Endodermal cell (in vitro differentiated cells): ENCODE measurements at regions not wholly inside any gene's neighbourhood (a gene's known extent, or its start where the extent isn't known, plus 50 kb on each side); places are given as distances from the start of the nearest gene placed in this dataset.

Experiments used
- DNase-seq: peaks from one replicate; pipeline ENCODE4 v3.0.0-alpha.2; 2017
- H3K27ac ChIP-seq: 2 replicates; pipeline ENCODE4 v1.5.1; 2013; ENCODE audit warnings: mild to moderate bottlenecking, low read depth, low read length, moderate library complexity
- H3K27me3 ChIP-seq: 2 replicates; pipeline ENCODE4 v1.6.1; 2013; ENCODE audit warnings: mild to moderate bottlenecking, low read length, moderate library complexity; ENCODE audit not compliant: insufficient read depth, control insufficient read depth, poor library complexity, severe bottlenecking
- H3K36me3 ChIP-seq: 2 replicates; pipeline ENCODE4 v1.7.0; 2013; ENCODE audit warnings: mild to moderate bottlenecking, low read length, moderate library complexity; ENCODE audit not compliant: control insufficient read depth, insufficient read depth
- H3K4me1 ChIP-seq: one replicate; pipeline ENCODE4 v1.7.0; 2013; ENCODE audit warnings: low read length; ENCODE audit not compliant: control insufficient read depth, insufficient read depth
- H3K4me3 ChIP-seq: 2 replicates; pipeline ENCODE4 v1.5.1; 2013; ENCODE audit warnings: mild to moderate bottlenecking, low read length, moderate library complexity
- H3K9ac ChIP-seq: 2 replicates; pipeline ENCODE4 v1.6.1; 2013; ENCODE audit warnings: mild to moderate bottlenecking, low read length, moderate library complexity; ENCODE audit not compliant: poor library complexity, severe bottlenecking; ENCODE audit errors: extremely low read depth
- H3K9me3 ChIP-seq: 2 replicates; pipeline ENCODE4 v1.6.1; 2013; ENCODE audit warnings: mild to moderate bottlenecking, low read length, moderate library complexity; ENCODE audit not compliant: control insufficient read depth
- H3K27ac Mint-ChIP-seq: 2 replicates; pipeline ENCODE4 v1.8.0; 2020; ENCODE audit warnings: mixed read lengths
- H3K27me3 Mint-ChIP-seq: 2 replicates; pipeline ENCODE4 v1.8.0; 2021; ENCODE audit warnings: mild to moderate bottlenecking, mixed read lengths; ENCODE audit not compliant: insufficient read depth
- H3K36me3 Mint-ChIP-seq: 2 replicates; pipeline ENCODE4 v1.8.0; 2020; ENCODE audit warnings: low read depth, mixed read lengths
- H3K4me1 Mint-ChIP-seq: 2 replicates; pipeline ENCODE4 v1.8.0; 2020; ENCODE audit warnings: mixed read lengths
- H3K4me3 Mint-ChIP-seq: 2 replicates; pipeline ENCODE4 v1.8.0; 2020; ENCODE audit warnings: mild to moderate bottlenecking, moderate library complexity, mixed read lengths
- H3K9me3 Mint-ChIP-seq: 2 replicates; pipeline ENCODE4 v1.8.0; 2020; ENCODE audit warnings: mild to moderate bottlenecking, mixed read lengths
- WGBS, 2 experiments: methylation state at CpG; one replicate each; pipeline versions ENCODE4 v1.1.5 to v1.1.7; 2013; ENCODE audit warnings: missing lambda C conversion rate in 2 of 2, mixed read lengths in 1 of 2; ENCODE audit not compliant: insufficient coverage in 1 of 2, insufficient read length in 1 of 2; 5-methylcytosine and 5-hydroxymethylcytosine counted together
- TF ChIP-seq, protein P1 (sequence below): fragments of 200-600 bp; sonication (generic); conservative IDR thresholded peaks from 2 replicates; pipeline ENCODE4 v1.5.0; 2021; ENCODE audit warnings: antibody characterized with exemption, mild to moderate bottlenecking

GRCh38 chr11:23353611-23354010, 493.3 kb upstream of the CCDC179 start:
- H3K4me1 Mint-ChIP-seq: no peaks in the 10 kb centered on the region
- Histone ChIP-seq H3K27ac (no peak overlapping the region), H3K9me3 (no peaks in the 10 kb centered on the region), H3K36me3 (no peaks in the 10 kb centered on the region), H3K4me1 (no peaks in the 10 kb centered on the region), H3K4me3 (no peak overlapping the region), H3K9ac (no peak overlapping the region), H3K27me3 (no peaks in the 10 kb centered on the region)
- TF ChIP-seq, protein P1, sequence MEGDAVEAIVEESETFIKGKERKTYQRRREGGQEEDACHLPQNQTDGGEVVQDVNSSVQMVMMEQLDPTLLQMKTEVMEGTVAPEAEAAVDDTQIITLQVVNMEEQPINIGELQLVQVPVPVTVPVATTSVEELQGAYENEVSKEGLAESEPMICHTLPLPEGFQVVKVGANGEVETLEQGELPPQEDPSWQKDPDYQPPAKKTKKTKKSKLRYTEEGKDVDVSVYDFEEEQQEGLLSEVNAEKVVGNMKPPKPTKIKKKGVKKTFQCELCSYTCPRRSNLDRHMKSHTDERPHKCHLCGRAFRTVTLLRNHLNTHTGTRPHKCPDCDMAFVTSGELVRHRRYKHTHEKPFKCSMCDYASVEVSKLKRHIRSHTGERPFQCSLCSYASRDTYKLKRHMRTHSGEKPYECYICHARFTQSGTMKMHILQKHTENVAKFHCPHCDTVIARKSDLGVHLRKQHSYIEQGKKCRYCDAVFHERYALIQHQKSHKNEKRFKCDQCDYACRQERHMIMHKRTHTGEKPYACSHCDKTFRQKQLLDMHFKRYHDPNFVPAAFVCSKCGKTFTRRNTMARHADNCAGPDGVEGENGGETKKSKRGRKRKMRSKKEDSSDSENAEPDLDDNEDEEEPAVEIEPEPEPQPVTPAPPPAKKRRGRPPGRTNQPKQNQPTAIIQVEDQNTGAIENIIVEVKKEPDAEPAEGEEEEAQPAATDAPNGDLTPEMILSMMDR: no peak
- WGBS, 2 experiments: 87% methylated on average over 2 of the region's 2 CpGs; no CpG with 5 or more reads in 1 of the 2 experiments
- H3K27me3 Mint-ChIP-seq: no peaks in the 10 kb centered on the region
- H3K27ac Mint-ChIP-seq: no peak overlapping the region
- H3K36me3 Mint-ChIP-seq: no peaks in the 10 kb centered on the region
- H3K9me3 Mint-ChIP-seq: no peaks in the 10 kb centered on the region
- DNase-seq: no peak
- H3K4me3 Mint-ChIP-seq: no peak overlapping the region

DNA sequence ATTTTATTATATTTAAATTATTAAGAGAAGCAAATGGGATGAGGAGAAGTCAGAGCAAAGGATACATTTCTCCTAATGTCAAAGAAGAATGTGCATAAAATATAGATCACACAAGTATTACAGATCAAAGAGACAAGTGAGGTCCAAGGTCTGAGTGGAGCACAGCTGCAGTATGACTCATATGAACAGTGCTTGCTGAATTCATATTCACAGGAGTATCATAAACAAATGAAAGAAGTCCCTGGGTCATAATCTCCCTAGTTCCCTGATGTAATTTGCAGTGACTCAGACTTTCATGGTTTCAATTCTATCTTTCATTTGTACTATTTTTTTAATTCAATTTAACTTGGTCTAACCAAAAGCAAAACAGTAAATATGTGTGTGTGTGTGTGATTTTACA, 499.0 kb upstream of the CCDC179 start:
- Histone ChIP-seq H3K36me3 (no peaks in the 10 kb centered on the region), H3K9ac (no peak overlapping the region), H3K4me3 (no peak overlapping the region), H3K27me3 (no peaks in the 10 kb centered on the region), H3K27ac (no peak overlapping the region), H3K4me1 (no peaks in the 10 kb centered on the region), H3K9me3 (no peaks in the 10 kb centered on the region)
- Mint-ChIP-seq H3K4me1 (no peaks in the 10 kb centered on the region), H3K27me3 (no peaks in the 10 kb centered on the region), H3K27ac (no peak overlapping the region), H3K36me3 (no peaks in the 10 kb centered on the region), H3K9me3 (no peaks in the 10 kb centered on the region), H3K4me3 (no peak overlapping the region)
- no peak for DNase-seq
- TF ChIP-seq, protein P1: no peak

DNA sequence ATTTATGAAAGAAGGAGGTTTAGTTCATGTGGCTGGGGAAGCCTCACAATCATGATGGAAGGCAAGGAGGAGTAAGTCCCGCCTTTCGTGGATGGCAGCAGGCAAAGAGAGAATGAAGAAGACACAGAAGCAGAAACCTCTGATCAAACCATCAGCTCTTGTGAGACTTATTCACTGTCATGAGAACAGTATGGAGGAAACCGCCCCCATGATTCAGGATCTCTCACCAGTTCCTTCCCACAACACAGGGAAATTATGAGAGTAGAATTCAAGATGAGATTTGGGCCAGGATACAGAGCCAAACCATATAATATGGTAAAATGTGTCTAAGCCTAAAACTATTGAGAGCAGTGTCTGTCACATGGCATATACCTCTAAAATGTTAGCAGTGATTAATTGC, 503.8 kb upstream of the CCDC179 start:
- H3K4me3 ChIP-seq: no peak overlapping the region
- no peak for DNase-seq
- Mint-ChIP-seq H3K27me3 (no peaks in the 10 kb centered on the region), H3K4me1 (no peaks in the 10 kb centered on the region), H3K4me3 (no peak overlapping the region), H3K36me3 (no peaks in the 10 kb centered on the region), H3K9me3 (peaks cover 5% of the 10 kb centered on the region), H3K27ac (no peak overlapping the region)
- H3K4me1 ChIP-seq: no peaks in the 10 kb centered on the region
- H3K27me3 ChIP-seq: no peaks in the 10 kb centered on the region
- H3K9ac ChIP-seq: no peak overlapping the region
- no peaks in the 10 kb centered on the region for H3K9me3 ChIP-seq
- WGBS, 2 experiments: 92 to 95% methylated on average over 3 of the region's 3 CpGs
- TF ChIP-seq, protein P1: no peak
- H3K36me3 ChIP-seq: no peaks in the 10 kb centered on the region
- no peak overlapping the region for H3K27ac ChIP-seq
